DND-41 (cell line): ENCODE measurements at regions not wholly inside any gene's neighbourhood (a gene's known extent, or its start where the extent isn't known, plus 50 kb on each side); places are given as distances from the start of the nearest gene placed in this dataset.

Source experiments
- ATAC-seq: fragments of 200-7000 bp; cut with Tn5 transposase; 3 replicates; pipeline ENCODE4 v1.9.1; 2021; ENCODE audit warnings: low read depth; ENCODE audit not compliant: insufficient read depth
- DNase-seq: peaks from one replicate; pipeline ENCODE4 v3.0.0-alpha.2; 2020
- H2AFZ ChIP-seq: 2 replicates; pipeline ENCODE4 v1.6.0; 2012; ENCODE audit warnings: low read depth, low read length
- H3K27ac ChIP-seq: 2 replicates; pipeline ENCODE4 v1.5.1; 2012; ENCODE audit warnings: low read length, inconsistent platforms
- H3K27me3 ChIP-seq: fragments of 200-600 bp; sonication (generic); 2 replicates; pipeline ENCODE4 v1.6.0; 2012; ENCODE audit warnings: low read length, mild to moderate bottlenecking, inconsistent platforms; ENCODE audit not compliant: insufficient read depth, poor library complexity
- H3K36me3 ChIP-seq: 2 replicates; pipeline ENCODE4 v1.5.1; 2012; ENCODE audit warnings: low read length, inconsistent platforms; ENCODE audit not compliant: insufficient read depth
- H3K4me1 ChIP-seq: 2 replicates; pipeline ENCODE4 v1.5.1; 2012; ENCODE audit warnings: mild to moderate bottlenecking, low read length; ENCODE audit not compliant: insufficient read depth
- H3K4me2 ChIP-seq: 2 replicates; pipeline ENCODE4 v1.6.0; 2012; ENCODE audit warnings: mild to moderate bottlenecking, moderate library complexity, low read length, inconsistent platforms; ENCODE audit not compliant: insufficient read depth
- H3K4me3 ChIP-seq, 2 experiments: fragments of 200-600 bp in 1 of 2; shearing (Covaris generic) in 1 of 2; 2 replicates each; pipeline ENCODE4 v1.5.1; 2012 to 2016; ENCODE audit warnings: inconsistent platforms in 2 of 2, low read length in 2 of 2, mild to moderate bottlenecking in 2 of 2, low read depth in 1 of 2, moderate library complexity in 1 of 2
- H3K79me2 ChIP-seq: 2 replicates; pipeline ENCODE4 v1.6.0; 2012; ENCODE audit warnings: low read length, inconsistent platforms; ENCODE audit not compliant: insufficient read depth
- H3K9ac ChIP-seq: 2 replicates; pipeline ENCODE4 v1.6.0; 2012; ENCODE audit warnings: low read depth, mild to moderate bottlenecking, inconsistent platforms, low read length, moderate library complexity
- H3K9me3 ChIP-seq: 2 replicates; pipeline ENCODE4 v1.5.1; 2012; ENCODE audit warnings: low read length, moderate library complexity, mild to moderate bottlenecking, inconsistent platforms; ENCODE audit not compliant: insufficient read depth, severe bottlenecking
- H4K20me1 ChIP-seq: 2 replicates; pipeline ENCODE4 v1.6.0; 2012; ENCODE audit warnings: low read length; ENCODE audit not compliant: insufficient read depth
- EZH2 ChIP-seq: IDR thresholded peaks from 3 replicates; pipeline ENCODE4 v1.6.1; 2012; ENCODE audit warnings: borderline replicate concordance, low read depth, mild to moderate bottlenecking, moderate library complexity, low read length, inconsistent platforms; ENCODE audit not compliant: severe bottlenecking
- TF ChIP-seq, protein P1 (sequence below): IDR thresholded peaks from 2 replicates; pipeline ENCODE4 v1.5.1; 2012; ENCODE audit warnings: borderline replicate concordance, low read length, moderate library complexity, mild to moderate bottlenecking; ENCODE audit not compliant: poor library complexity, severe bottlenecking; ENCODE audit errors: extremely low read depth

- H3K27ac ChIP-seq, result no peak overlapping the region
- no peak overlapping the region for H3K4me2 ChIP-seq
- no peaks in the 10 kb centered on the region for H3K36me3 ChIP-seq
- H3K9ac ChIP-seq, result no peak overlapping the region
- H4K20me1 ChIP-seq, result no peaks in the 10 kb centered on the region
- DNase-seq (no peak), ATAC-seq (no peak)
- no peaks in the 10 kb centered on the region for H3K79me2 ChIP-seq
- TF ChIP-seq, protein P1, sequence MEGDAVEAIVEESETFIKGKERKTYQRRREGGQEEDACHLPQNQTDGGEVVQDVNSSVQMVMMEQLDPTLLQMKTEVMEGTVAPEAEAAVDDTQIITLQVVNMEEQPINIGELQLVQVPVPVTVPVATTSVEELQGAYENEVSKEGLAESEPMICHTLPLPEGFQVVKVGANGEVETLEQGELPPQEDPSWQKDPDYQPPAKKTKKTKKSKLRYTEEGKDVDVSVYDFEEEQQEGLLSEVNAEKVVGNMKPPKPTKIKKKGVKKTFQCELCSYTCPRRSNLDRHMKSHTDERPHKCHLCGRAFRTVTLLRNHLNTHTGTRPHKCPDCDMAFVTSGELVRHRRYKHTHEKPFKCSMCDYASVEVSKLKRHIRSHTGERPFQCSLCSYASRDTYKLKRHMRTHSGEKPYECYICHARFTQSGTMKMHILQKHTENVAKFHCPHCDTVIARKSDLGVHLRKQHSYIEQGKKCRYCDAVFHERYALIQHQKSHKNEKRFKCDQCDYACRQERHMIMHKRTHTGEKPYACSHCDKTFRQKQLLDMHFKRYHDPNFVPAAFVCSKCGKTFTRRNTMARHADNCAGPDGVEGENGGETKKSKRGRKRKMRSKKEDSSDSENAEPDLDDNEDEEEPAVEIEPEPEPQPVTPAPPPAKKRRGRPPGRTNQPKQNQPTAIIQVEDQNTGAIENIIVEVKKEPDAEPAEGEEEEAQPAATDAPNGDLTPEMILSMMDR, result no peak
- TF ChIP-seq EZH2, result no peak
- H3K4me3 ChIP-seq, result no peak overlapping the region
- no peaks in the 10 kb centered on the region for H3K27me3 ChIP-seq
- H2AFZ ChIP-seq, result no peak overlapping the region
- no peaks in the 10 kb centered on the region for H3K4me1 ChIP-seq
- H3K9me3 ChIP-seq, result no peaks in the 10 kb centered on the region
Observed at GRCh38 chr18:4808891-4809290, 353.8 kb upstream of the DLGAP1 start.

DNA sequence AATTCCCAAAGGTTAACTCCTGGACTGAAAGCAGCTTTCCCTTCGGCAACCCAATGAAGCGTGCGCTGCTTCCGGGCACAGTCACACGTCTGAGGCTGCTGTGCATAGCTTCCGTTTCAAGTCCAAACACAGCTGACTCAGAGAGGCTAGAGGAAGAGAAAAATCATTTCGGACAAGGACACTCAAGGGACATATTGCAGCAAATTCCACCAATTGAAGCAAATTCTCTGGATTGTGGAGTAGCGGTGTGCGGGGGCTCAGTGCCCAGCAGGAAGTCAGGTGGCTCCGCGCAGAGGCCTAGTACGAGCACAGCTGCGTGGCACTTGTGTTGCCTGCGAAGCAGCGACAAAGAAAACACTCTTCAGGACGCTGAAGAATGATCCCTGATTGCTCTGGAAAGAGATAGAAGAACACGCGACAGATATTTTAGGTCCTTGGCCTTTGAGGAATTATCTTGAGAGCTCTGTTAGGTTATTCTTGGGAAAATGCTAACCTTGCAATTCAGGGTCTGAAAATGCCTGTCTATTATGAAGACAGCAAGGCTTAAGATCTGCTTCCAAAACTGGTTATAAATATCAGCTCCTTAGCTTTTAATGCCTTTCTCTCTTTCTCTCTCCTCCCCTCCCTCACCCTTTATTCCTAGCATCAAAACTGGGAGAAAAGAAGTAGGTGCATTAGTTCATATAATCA lies 352.6 kb upstream of the DLGAP1 start:
- no peaks in the 10 kb centered on the region for H3K27me3 ChIP-seq
- ATAC-seq, result no peak
- DNase-seq, result no peak

DNA sequence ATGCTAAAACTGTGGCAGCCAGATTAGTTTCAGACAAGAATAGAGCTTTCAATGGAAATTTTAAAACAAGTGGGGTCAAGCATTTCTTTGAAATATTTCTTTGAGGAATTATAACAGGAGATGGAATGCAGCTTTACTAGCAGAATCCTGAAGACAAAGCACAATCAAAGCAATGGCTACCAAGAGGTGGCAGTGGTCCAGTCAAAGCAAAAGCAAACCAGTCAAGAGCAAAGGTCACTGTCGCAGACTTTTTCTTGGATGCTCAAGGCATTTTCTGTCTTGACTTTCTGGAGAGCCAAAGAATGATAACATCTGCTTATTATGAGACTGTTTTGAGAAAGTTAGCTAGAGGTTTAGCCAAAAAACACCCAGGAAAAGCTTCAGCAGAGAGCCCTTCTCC lies 351.2 kb upstream of the DLGAP1 start:
- Histone ChIP-seq H3K79me2 (no peaks in the 10 kb centered on the region), H3K27me3 (no peaks in the 10 kb centered on the region), H3K4me1 (no peaks in the 10 kb centered on the region), H3K4me2 (no peak overlapping the region), H2AFZ (no peak overlapping the region), H3K4me3 (no peak overlapping the region), H3K36me3 (no peaks in the 10 kb centered on the region), H4K20me1 (no peaks in the 10 kb centered on the region), H3K9me3 (no peaks in the 10 kb centered on the region), H3K9ac (no peak overlapping the region), H3K27ac (no peak overlapping the region)
- DNase-seq, result no peak
- no peak for ATAC-seq
- TF ChIP-seq, protein P1, result no peak
- TF ChIP-seq EZH2, result no peak

More for the DNA sequence above, 352.6 kb upstream of the DLGAP1 start:
- Histone ChIP-seq H3K4me3 (no peak overlapping the region), H4K20me1 (no peaks in the 10 kb centered on the region), H3K36me3 (no peaks in the 10 kb centered on the region), H2AFZ (no peak overlapping the region), H3K4me1 (no peaks in the 10 kb centered on the region), H3K9me3 (no peaks in the 10 kb centered on the region), H3K79me2 (no peaks in the 10 kb centered on the region), H3K4me2 (no peak overlapping the region), H3K27ac (no peak overlapping the region), H3K9ac (no peak overlapping the region)
- TF ChIP-seq EZH2, result no peak
- TF ChIP-seq, protein P1, result no peak
